Adrenal gland (tissue), 9 donors: ENCODE measurements at regions not wholly inside any gene's neighbourhood (a gene's known extent, or its start where the extent isn't known, plus 50 kb on each side); places are given as distances from the start of the nearest gene placed in this dataset.
"Not testable (repeated sequence)": the region's sequence is repeated elsewhere in the genome, so short reads cannot be mapped to it uniquely, and the experiment has no call there.

Experiments
- DNase-seq, 7 donors: peaks; one replicate each; pipeline ENCODE4 v3.0.0-alpha.2; 2019 to 2020
- H3K27ac ChIP-seq, 5 donors: fragments of 200-600 bp; sonication (generic) in 4 of 5; 1 replicate in 3 of 5; 2 replicates in 2 of 5; pipeline versions ENCODE4 v1.5.1 to v1.8.0; 2016 to 2020; ENCODE audit warnings: mild to moderate bottlenecking in 1 of 5
- H3K27me3 ChIP-seq: fragments of 200-600 bp; 2 replicates; pipeline ENCODE4 v1.8.0; 2021
- H3K36me3 ChIP-seq, 2 donors: fragments of 200-600 bp; replicated peaks in 1 of 2; 1 replicate in 1 of 2; 2 replicates in 1 of 2; pipeline versions ENCODE4 v1.5.1 to v1.8.0; 2018 to 2022
- H3K4me1 ChIP-seq, 2 donors: fragments of 200-600 bp; replicated peaks in 1 of 2; 1 replicate in 1 of 2; 2 replicates in 1 of 2; pipeline versions ENCODE4 v1.5.1 to v1.8.0; 2018 to 2021
- H3K4me3 ChIP-seq, 4 donors: fragments of 200-600 bp; sonication (generic) in 3 of 4; one replicate each; pipeline ENCODE4 v1.5.1; 2016 to 2018
- H3K9me3 ChIP-seq, 3 donors: fragments of 200-600 bp; sonication (generic) in 1 of 3; replicated peaks in 1 of 3; 1 replicate in 2 of 3; 2 replicates in 1 of 3; pipeline versions ENCODE4 v1.5.1 to v1.8.0; 2016 to 2021
- CTCF ChIP-seq, 6 experiments: fragments of 450-650 bp in 4 of 6; fragments of 200-600 bp in 2 of 6; sonication (generic) in 1 of 6; IDR thresholded peaks; 1 replicate in 5 of 6; 2 replicates in 1 of 6; pipeline versions ENCODE4 v1.5.1 to v1.8.0; 2016 to 2021; ENCODE audit warnings: antibody characterized with exemption in 6 of 6, mild to moderate bottlenecking in 2 of 6, moderate library complexity in 1 of 6
- POLR2A ChIP-seq, 2 donors: fragments of 450-650 bp; IDR thresholded peaks; one replicate each; pipeline ENCODE4 v1.6.1; 2017; ENCODE audit warnings: antibody characterized with exemption in 2 of 2, mild to moderate bottlenecking in 2 of 2, moderate library complexity in 1 of 2
- WGBS, 4 donors: extraction: QIAGEN DNeasy Blood & Tissue Kit in 2 of 4; methylation state at CpG; one replicate each; pipeline versions ENCODE4 v1.1.5 to v1.1.7; 2013 to 2017; 5-methylcytosine and 5-hydroxymethylcytosine counted together
- intact Hi-C, 2 donors: fragments of 100-400 bp; cut with DNase I; formaldehyde crosslinking; loops; one replicate each; pipeline versions ENCODE4 v1.14.1 to v1.15.0; 2022 to 2023
- donor health status: healthy with polysubstance abuse.
- donor health status: Bipolar disorder and iron deficiency.
- donor health status: DM: yes; HTN: yes; CAD: no.
- donor health status: DM: no; HTN: no; CAD: no.
- donor health status: DM: no; HTN: no; CAD: no.

GRCh38 chr10:3876350-3876962, 91.4 kb upstream of the KLF6 start:
- Histone ChIP-seq H3K27ac (peak overlapping the region in 2 of 5 donors; percentile 59 to 65), H3K27me3 (no peaks in the 10 kb centered on the region), H3K4me1 (peaks cover 7 to 25% of the 10 kb centered on the region in 2 donors), H3K36me3 (no peaks in the 10 kb centered on the region), H3K9me3 (no peaks in the 10 kb centered on the region), H3K4me3 (no peak overlapping the region)
- no peak for DNase-seq
- intact Hi-C loops, result loop anchor here in 1 of 2 donors (10.0 kb wide), 1 partner anchor 92 kb away; the partner anchor contains the start of gene KLF6
- WGBS, 4 donors, result 80 to 87% (median 84%) methylated on average over 8 of the region's 8 CpGs
- TF ChIP-seq CTCF (IDR thresholded peaks at IDR 0.05), result no peak
- no peak for TF ChIP-seq POLR2A (IDR thresholded peaks at IDR 0.05)

GRCh38 chr10:3875842-3876235, 90.8 kb upstream of the KLF6 start:
- WGBS, 4 donors, result 89 to 98% (median 93%) methylated on average over 3 of the region's 3 CpGs
- DNase-seq, result no peak
- H3K27ac ChIP-seq, result no peak overlapping the region
- no peak overlapping the region for H3K4me3 ChIP-seq
- H3K36me3 ChIP-seq, result no peaks in the 10 kb centered on the region
- no peak for TF ChIP-seq POLR2A (IDR thresholded peaks at IDR 0.05)
- no peak for TF ChIP-seq CTCF (IDR thresholded peaks at IDR 0.05)
- H3K9me3 ChIP-seq, result no peaks in the 10 kb centered on the region
- no peaks in the 10 kb centered on the region for H3K27me3 ChIP-seq
- intact Hi-C loops, result loop anchor here in 1 of 2 donors (10.0 kb wide), 1 partner anchor 91 kb away; the partner anchor contains the start of gene KLF6
- peaks cover 7 to 25% of the 10 kb centered on the region in 2 donors for H3K4me1 ChIP-seq

- Histone ChIP-seq H3K27me3 (no peaks in the 10 kb centered on the region), H3K9me3 (no peaks in the 10 kb centered on the region), H3K27ac (no peak overlapping the region), H3K4me3 (no peak overlapping the region), H3K4me1 (peaks cover 7 to 25% of the 10 kb centered on the region in 2 donors), H3K36me3 (no peaks in the 10 kb centered on the region)
- WGBS, 4 donors, result 65 to 76% (median 68%) methylated on average over 6 of the region's 6 CpGs
- intact Hi-C loops, result loop anchor here in 1 of 2 donors (10.0 kb wide), 1 partner anchor 90 kb away; the partner anchor contains the start of gene KLF6
- DNase-seq, result peak in 1 of 7 donors; percentile 38
- no peak for TF ChIP-seq CTCF (IDR thresholded peaks at IDR 0.05)
- TF ChIP-seq POLR2A (IDR thresholded peaks at IDR 0.05), result no peak
These were observed 90.2 kb upstream of the KLF6 start for GRCh38 chr10:3874990-3875841.

- WGBS, 4 donors, result 77 to 88% (median 84%) methylated on average over 4 of the region's 4 CpGs
- not testable (repeated sequence) for H3K27me3 ChIP-seq, H3K4me3 ChIP-seq, DNase-seq, H3K9me3 ChIP-seq, H3K36me3 ChIP-seq, H3K27ac ChIP-seq
- intact Hi-C loops, result loop anchor here in 1 of 2 donors (10.0 kb wide), 1 partner anchor 90 kb away; the partner anchor contains the start of gene KLF6
- H3K4me1 ChIP-seq, result peaks cover 7 to 25% of the 10 kb centered on the region in 2 donors
These were observed 89.6 kb upstream of the KLF6 start for GRCh38 chr10:3874610-3874989.
